GM10266 (cell line): ENCODE measurements at regions not wholly inside any gene's neighbourhood (a gene's known extent, or its start where the extent isn't known, plus 50 kb on each side); places are given as distances from the start of the nearest gene placed in this dataset.

ENCODE experiments used
- DNase-seq: peaks from one replicate; pipeline ENCODE4 v3.0.0; 2012; ENCODE audit errors: extremely low spot score
- CTCF ChIP-seq: IDR thresholded peaks from 2 replicates; pipeline ENCODE4 v1.5.1; 2012; ENCODE audit warnings: mild to moderate bottlenecking, low read depth; ENCODE audit not compliant: control insufficient read depth, insufficient read depth; ENCODE audit errors: missing control alignments

GRCh38 chr4:20087522-20087911 is 164.2 kb upstream of the SLIT2 start:
- DNase-seq, result no peak
- no peak for TF ChIP-seq CTCF

DNA sequence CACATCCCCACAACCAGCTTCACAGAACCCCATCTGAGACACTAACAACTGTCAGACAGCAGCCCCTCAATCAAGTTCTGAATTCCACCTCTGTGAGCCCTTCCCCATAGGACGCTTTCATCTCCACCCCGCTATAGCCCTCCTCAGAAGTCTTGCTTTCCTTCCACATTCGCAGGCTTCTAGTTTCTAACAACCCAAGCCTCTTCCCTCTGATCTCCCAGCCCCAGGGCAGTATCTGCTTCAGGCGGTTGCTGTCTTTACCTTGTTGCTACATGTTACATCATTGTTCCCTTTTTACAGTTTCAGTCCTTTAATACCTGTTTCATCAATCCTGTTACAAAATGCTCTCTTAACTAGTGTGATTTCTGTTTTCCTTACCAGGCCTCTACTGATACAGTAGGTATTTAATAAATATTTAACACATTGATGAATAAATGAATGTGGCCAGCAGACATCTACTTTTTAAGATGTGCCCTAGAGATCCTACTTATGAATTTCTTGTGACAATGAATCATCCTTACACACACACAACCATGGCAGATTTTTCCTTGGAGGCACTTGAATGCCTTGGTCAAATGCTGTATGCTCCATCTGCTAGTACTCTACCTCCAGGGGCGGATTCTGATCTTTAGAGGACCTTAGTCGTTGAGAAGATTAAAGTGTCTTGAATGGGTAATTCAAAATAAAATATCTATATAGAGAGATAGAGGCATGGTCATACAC is 164.7 kb upstream of the SLIT2 start:
- no peak for DNase-seq
- TF ChIP-seq CTCF, result no peak

DNA sequence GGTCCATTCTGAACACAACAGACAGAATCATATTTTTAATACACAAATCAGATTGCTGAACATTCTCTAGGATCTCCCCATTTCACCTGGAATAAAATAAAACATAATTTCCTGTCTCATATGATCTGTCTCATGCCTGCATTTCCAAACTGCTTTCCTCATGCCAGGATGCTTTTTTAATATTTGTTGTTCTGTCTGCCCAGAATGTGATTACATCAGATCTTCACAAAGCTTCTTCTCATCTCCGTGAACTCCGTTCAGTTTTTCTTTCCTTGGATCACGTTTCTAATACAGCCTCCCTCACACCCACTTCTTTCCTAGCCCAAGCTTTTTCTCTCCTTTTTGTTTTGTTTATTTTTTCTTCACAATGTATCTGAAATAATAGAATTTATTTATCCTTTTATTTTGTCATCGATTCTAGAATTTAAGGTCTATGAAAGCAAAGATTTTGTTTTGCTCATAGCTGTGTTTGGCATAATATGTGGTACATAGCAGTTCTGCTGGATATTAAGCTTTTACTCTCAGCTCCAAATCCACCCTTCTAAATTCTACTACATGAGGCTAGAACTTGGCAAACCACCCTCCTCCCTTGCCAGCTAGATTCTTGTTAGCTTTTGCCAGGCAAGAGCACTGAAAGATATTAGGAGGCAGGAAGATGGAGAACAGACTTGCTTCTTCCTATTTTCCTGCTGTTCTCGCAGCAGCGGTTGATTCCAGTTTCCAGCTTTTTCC is 165.5 kb upstream of the SLIT2 start:
- no peak for DNase-seq
- no peak for TF ChIP-seq CTCF

- no peak for TF ChIP-seq CTCF
Observed at GRCh38 chr4:20085653-20086052, 166.1 kb upstream of the SLIT2 start.

GRCh38 chr4:20085156-20085555 is 166.5 kb upstream of the SLIT2 start:
- DNase-seq, result no peak
- TF ChIP-seq CTCF, result no peak

More at GRCh38 chr4:20085653-20086052, 166.1 kb upstream of the SLIT2 start:
- DNase-seq, result no peak

- no peak for TF ChIP-seq CTCF
- DNase-seq, result no peak
Observed at GRCh38 chr4:20084488-20084887, 167.2 kb upstream of the SLIT2 start.

DNA sequence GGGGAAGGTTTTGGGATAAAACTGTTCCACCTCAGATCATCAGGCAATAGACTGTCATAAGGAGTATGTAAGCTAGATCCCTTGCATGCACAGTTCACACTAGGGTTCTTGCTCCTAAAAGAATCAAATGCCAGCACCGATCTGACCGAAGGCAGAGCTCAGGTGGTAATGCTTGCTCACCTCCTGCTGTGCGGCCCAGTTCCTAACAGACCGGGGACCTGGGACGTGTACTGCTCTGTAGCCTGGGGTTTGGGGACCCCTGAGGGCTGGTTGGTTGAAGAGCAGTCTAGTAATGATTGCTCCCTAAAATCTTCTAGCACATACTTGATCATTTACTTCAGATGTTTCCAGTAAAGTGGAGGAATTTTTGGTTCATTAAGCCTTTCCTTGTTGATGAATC is 173.1 kb upstream of the SLIT2 start:
- no peak for TF ChIP-seq CTCF
- no peak for DNase-seq
